KOPT-K1 (cell line): ENCODE measurements at regions not wholly inside any gene's neighbourhood (a gene's known extent, or its start where the extent isn't known, plus 50 kb on each side); places are given as distances from the start of the nearest gene placed in this dataset.

ENCODE experiments used
- H3K27ac ChIP-seq: fragments of 200-600 bp; sonication (generic); 2 replicates; pipeline ENCODE4 v1.5.1; 2016; ENCODE audit warnings: antibody characterized with exemption, mild to moderate bottlenecking, low read depth, low read length; ENCODE audit not compliant: poor library complexity, severe bottlenecking
- H3K36me3 ChIP-seq: fragments of 200-600 bp; sonication (generic); 2 replicates; pipeline ENCODE4 v1.5.1; 2017; ENCODE audit warnings: antibody characterized with exemption, mild to moderate bottlenecking, low read length, moderate library complexity; ENCODE audit not compliant: insufficient read depth
- H3K9me3 ChIP-seq: fragments of 200-600 bp; sonication (generic); 2 replicates; pipeline ENCODE4 v1.5.1; 2017; ENCODE audit warnings: antibody characterized with exemption, low read length, mild to moderate bottlenecking; ENCODE audit not compliant: insufficient read depth, poor library complexity, severe bottlenecking

DNA sequence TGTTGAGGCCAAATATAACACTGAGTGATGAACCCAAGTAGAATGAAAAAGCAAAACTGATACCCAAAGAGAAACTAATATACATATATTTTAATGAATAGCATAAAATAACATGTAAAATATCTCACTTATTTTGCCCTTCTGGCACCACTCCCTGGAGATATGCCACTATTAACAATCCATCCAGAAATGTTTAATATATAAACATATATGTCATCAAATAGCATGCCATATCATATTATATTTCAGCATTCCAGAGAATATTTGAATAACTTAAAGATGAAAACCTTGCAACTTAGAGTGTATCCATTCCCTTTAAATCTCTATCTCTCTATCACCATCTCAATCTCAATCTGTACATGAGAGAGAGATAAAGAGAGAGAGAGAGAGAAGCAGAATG lies 1073.3 kb upstream of the RAG2 start:
- no peak overlapping the region for H3K27ac ChIP-seq
- H3K9me3 ChIP-seq: no peaks in the 10 kb centered on the region
- no peaks in the 10 kb centered on the region for H3K36me3 ChIP-seq

DNA sequence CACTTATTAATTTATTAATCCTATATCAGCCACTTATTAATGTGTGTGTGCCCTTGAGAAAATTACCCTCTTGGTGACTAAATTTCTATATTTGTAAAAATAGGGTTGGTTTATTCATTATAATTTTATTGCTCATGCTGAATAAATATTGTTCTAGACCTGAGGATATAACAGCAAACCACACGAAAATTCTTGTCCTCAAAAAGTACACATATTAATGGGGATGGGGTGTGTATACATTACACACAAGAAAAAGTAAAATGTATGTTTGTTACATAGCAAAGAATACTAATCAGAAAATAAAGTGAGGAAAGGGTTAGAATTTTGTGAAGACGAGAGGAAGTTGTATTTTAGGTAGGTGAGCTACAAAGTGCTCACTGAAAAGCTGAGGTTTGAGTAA lies 1068.9 kb upstream of the RAG2 start:
- Histone ChIP-seq H3K27ac (no peak overlapping the region), H3K36me3 (no peaks in the 10 kb centered on the region), H3K9me3 (no peaks in the 10 kb centered on the region)

DNA sequence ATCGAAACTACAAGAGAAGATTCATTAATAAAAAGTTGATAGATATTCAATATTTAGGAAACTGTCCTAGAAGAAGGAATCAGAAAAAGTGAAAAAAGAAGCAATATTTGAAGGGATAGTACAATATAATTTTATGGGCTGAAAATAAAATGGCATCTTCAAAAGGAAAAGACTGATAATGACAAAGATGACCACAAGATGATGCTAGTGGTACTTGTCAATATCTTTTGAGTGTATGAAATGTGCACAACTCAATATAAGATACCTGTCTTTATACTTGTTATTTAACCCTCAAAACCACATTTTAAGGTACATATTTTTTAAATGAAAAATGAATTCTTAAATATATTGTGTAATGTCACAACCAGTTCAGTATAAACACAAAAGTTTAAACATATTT lies 1059.6 kb upstream of the RAG2 start:
- Histone ChIP-seq H3K9me3 (no peaks in the 10 kb centered on the region), H3K36me3 (no peaks in the 10 kb centered on the region), H3K27ac (no peak overlapping the region)

DNA sequence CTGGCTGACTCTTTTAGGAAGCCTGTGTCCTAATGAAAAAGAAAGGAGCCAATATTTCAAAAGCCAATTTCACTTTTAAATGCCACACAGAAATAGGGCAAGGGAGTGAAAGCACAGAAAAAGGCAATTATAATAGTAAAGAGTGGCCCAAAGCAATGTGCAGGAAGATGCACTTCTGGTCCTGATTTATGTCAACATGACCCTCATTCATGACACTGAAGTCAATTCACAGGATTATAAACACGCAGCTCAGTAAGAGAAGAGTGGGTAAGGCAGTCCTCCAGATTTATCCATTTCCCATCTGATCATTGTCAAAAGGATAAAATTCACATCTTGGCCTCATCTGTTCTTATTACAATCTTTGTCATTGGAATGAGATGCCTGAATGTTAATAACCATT lies 1049.7 kb upstream of the RAG2 start:
- H3K9me3 ChIP-seq: no peaks in the 10 kb centered on the region
- H3K27ac ChIP-seq: no peak overlapping the region

DNA sequence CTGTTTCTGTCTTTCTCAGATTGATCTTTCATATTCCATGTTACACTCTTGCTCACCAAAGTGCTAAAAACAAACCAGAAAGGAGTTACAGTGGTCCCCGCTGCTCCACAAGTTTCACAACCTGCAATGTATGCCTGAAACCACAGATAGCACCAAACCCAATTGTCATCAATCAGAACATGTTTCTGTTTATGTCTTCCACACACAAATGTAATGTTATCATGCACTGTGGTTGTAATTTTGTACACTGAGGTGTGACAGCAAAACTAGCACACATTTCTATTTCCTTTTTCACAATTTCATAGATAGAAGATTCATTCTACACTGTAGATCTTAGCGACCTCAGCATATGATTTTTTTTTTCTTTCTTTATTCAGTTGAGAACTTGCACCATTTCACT lies 1045.9 kb upstream of the RAG2 start:
- Histone ChIP-seq H3K36me3 (no peaks in the 10 kb centered on the region), H3K27ac (no peak overlapping the region), H3K9me3 (no peaks in the 10 kb centered on the region)

More for the DNA sequence above, 1049.7 kb upstream of the RAG2 start:
- no peaks in the 10 kb centered on the region for H3K36me3 ChIP-seq

DNA sequence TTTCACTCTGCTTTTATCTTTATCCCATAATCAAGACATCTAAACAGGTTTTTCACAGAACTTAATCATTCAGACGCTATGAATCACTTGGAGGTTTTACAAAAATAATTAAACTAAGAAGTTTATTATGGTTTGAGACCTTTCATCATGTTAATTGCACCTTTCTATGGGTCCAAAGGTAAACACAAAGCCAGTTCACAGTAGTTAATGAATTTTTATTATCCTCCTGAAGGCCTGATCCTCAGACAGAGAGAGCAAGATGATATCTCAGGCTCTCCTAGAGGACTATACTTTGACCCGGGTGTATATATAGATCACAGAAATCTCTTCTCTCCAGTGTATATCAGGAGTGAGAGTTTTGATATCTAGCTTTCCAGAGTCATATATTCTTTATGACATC lies 1044.3 kb upstream of the RAG2 start:
- no peaks in the 10 kb centered on the region for H3K36me3 ChIP-seq
- no peaks in the 10 kb centered on the region for H3K9me3 ChIP-seq
- H3K27ac ChIP-seq: no peak overlapping the region

DNA sequence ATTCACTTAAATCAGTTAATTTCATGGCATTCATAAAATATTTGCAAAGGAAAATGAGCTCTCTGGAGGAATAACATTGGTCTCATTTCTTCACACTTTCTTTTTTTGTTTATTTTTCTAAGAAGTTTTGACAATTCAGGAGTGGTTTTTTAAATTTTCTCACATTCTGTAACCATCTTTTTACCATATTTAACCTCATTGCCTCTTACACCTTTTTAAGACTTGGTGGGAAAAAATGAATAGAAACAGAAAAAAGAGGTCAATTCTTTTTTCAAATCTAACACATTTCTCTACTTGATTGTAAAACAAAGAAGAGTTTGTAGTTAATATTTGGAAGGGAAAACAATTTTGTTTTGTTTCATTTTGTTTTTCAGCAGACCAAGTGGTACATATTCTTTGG lies 1034.7 kb upstream of the RAG2 start:
- H3K9me3 ChIP-seq: no peaks in the 10 kb centered on the region
- H3K36me3 ChIP-seq: no peaks in the 10 kb centered on the region

DNA sequence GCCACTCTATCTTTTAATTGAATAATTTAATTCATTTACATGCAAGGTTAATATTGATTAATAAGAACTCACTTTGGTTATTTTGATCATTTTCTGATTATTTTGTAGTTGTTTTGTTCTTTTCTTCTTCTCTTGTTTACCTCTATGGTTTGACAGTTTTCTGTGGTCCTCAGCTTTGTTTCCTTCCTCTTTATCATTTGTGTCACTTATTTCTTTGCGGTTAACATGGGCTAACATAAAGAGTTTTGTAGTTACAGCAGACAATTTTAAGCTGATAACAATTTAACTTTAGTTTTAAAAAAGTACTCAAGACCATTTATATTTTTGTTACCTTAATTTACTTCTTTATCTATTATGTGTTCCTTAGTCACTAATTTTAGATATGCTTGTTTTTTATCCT lies 1032.8 kb upstream of the RAG2 start:
- no peaks in the 10 kb centered on the region for H3K9me3 ChIP-seq
- no peaks in the 10 kb centered on the region for H3K36me3 ChIP-seq
- H3K27ac ChIP-seq: no peak overlapping the region

More for the DNA sequence above, 1034.7 kb upstream of the RAG2 start:
- no peak overlapping the region for H3K27ac ChIP-seq

DNA sequence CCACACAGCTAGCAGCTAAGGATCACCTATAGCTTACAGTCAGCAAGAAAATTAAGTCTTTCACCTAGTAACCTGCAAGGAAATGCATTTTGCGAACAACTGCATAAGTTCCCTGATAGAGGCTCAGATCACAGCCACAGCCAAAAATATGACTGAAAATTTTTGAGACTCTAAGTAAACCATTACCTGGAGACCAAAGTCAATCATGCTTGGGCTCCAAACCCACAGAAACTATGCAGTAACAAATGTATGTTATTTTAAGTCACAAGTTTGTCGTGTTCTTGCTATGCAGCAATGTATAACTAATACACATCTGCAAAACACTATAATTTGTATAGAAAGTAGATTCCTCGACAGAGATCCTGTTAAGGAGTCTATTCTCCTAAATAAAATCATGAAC lies 1025.7 kb upstream of the RAG2 start:
- no peak overlapping the region for H3K27ac ChIP-seq

DNA sequence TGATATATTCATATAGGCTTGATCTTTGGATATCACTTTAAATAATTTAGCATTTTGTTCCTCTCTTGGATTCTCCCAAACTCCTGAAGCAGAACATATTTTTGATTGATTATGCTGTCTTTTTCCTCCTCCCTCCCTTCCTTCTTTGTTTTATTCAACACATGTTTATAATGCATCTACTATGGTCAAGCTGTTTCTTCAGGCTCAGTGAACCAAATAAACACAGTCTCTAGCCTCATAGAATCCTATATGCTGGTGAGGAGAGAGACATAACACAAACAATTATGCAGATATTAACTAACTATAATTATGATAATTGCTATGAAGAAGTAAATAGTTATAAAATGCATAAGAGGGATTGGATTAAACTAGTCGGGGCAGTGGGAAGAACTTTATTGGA lies 1023.6 kb upstream of the RAG2 start:
- Histone ChIP-seq H3K9me3 (no peaks in the 10 kb centered on the region), H3K27ac (no peak overlapping the region), H3K36me3 (no peaks in the 10 kb centered on the region)

More for the DNA sequence above, 1025.7 kb upstream of the RAG2 start:
- H3K9me3 ChIP-seq: no peaks in the 10 kb centered on the region
- H3K36me3 ChIP-seq: no peaks in the 10 kb centered on the region

DNA sequence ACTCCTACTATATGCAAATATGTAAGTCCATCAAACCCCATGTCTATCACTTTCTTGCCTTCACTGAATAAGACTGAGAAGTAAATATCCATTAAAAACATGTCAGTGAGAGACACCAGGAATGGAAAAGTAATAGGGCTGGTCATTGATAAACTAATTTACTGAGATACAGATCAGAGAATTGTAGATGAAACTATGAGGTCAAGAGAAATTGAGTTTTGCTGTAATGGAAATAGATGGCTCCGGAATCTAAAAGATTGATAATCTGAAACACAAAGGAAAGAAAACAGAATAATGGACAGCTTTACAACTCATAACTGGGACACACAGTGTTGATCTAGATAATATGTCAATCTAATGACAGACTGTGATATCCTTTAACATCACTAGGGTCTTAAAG lies 1018.3 kb upstream of the RAG2 start:
- no peaks in the 10 kb centered on the region for H3K9me3 ChIP-seq
- no peak overlapping the region for H3K27ac ChIP-seq
- no peaks in the 10 kb centered on the region for H3K36me3 ChIP-seq

DNA sequence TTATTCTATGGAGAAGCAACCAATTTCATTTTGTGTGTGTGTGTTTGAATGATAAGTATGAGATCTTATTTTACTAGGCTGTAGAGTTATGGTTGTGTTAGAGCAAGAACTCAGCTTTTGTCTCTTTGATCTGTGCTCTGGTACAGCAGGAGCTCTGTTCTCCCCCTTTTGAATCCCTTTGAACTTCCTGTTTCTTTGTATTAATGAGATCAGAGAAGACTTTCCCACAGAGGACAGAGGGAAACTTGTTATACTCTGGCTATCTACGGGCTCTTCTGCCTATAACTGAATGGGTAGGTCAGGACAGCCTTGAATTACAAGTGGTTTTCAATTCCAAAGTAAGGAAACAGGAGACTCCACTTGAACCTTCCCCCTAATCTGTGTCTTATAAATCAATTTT lies 1015.0 kb upstream of the RAG2 start:
- no peaks in the 10 kb centered on the region for H3K9me3 ChIP-seq
- H3K27ac ChIP-seq: no peak overlapping the region
- H3K36me3 ChIP-seq: no peaks in the 10 kb centered on the region

DNA sequence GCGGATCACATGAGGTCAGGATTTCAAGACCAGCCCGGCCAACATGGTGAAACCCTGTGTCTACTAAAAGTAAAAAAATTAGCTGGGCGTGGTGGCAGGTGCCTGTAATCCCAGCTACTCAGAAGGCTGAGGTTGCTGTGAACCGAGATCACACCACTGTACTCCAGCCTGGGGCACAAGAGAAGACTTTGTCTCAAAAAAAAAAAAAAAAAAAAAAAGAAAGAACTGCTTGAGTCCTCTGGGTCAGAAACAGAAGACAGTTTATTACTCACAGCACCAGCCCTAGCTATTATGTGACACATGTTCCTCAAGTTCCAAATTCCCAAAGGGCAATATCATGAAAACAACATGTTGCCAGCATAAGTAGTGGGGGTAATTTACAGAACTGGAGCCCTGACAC lies 1014.1 kb upstream of the RAG2 start:
- no peak overlapping the region for H3K27ac ChIP-seq
- no peaks in the 10 kb centered on the region for H3K36me3 ChIP-seq
- no peaks in the 10 kb centered on the region for H3K9me3 ChIP-seq

DNA sequence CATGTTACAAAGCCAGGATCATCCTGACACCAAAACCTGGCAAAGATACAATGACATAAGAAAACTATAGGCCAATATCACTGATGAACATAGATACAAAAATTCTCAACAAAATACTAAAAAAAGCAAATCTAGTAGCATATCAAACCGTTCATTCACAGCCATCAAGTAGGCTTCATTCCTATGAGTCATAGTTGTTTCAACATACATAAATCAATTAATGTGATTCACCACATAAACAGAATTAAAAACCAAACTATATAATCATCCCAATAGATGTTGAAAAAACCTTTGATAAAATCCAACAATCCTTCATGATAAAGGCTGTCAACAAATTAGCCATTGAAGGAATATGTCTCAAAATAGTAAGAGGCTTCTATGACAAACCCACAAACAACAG lies 1007.2 kb upstream of the RAG2 start:
- H3K36me3 ChIP-seq: no peaks in the 10 kb centered on the region
- H3K9me3 ChIP-seq: no peaks in the 10 kb centered on the region
- H3K27ac ChIP-seq: no peak overlapping the region

DNA sequence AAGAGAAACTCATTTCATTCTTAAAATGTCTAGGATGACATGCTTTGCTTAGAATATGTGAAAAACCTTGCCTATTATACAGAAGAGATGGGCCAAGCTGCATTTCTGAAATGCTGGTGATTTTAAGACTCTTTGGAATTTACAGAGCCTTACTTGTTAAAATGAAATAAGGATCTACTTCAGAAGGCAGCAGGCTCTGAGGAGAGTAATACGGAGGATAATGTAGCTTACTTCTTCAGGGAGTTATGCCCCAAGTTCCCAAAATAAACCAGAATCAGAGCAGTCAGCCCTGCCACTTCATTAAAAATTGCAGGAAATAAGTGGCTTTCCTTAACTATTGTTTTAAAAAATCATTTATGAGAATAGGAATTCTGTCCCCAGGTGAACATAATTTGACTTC lies 1000.3 kb upstream of the RAG2 start:
- Histone ChIP-seq H3K36me3 (no peaks in the 10 kb centered on the region), H3K9me3 (no peaks in the 10 kb centered on the region), H3K27ac (no peak overlapping the region)

DNA sequence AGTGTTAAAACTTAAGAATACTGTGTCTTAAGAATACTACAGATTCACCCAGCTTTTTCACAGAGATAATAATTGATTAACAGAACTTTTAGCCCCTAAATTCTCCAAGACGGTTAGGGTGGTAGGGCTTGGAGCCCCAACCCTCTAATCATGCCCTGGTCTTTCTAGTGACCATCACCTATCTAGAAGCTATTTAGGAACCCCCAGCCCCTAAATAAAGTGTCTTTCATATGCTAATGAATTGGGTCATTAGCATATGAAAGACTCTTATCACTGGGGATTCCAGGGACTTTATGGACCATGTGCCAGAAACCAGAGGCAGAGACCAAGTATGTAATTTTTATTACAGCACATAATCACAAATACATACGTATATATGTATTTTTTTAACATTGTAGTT lies 999.7 kb upstream of the RAG2 start:
- Histone ChIP-seq H3K36me3 (no peaks in the 10 kb centered on the region), H3K9me3 (no peaks in the 10 kb centered on the region), H3K27ac (no peak overlapping the region)

DNA sequence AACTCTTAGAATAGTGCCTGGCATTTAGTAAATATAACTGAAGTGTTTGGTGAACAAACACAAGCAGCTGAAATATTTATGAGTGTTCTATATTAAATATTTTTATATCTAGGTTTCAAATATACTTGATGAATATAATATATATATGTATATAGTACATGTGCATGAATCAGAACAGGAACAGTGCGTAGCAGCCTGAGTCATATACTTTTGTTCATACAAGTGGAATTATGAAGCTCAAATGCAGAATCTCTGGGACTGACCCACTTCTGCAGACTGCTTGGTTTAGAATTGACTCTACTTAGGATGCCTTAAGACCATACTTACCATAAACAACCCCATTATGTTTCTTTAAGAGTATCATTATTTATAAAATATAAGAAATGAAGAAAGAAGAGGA lies 997.8 kb upstream of the RAG2 start:
- H3K36me3 ChIP-seq: no peaks in the 10 kb centered on the region
- no peaks in the 10 kb centered on the region for H3K9me3 ChIP-seq
- H3K27ac ChIP-seq: no peak overlapping the region
